ENCODE measurements at regions not wholly inside any gene's neighbourhood (a gene's known extent, or its start where the extent isn't known, plus 50 kb on each side); places are given as distances from the start of the nearest gene placed in this dataset.

DNA sequence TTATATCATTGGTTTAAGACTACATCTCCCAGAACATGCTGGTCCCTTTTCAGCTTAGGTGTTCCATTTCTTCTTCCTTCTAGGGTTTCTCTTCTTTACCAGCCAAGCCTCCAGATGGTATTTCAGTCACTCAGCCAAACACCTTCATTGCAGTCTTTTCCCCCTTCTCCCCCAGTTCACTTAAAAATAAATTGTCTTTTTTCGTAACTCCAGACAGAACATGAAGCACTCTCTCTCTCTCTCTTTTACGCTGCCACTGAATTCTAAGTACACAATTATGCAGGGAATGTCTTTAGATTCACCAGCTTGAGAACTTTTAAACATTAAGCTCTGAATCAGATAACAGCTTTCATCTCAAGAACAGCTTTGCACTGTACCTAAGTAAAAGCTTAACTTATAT is 419.7 kb upstream of the BRINP1 start:
- TF ChIP-seq KDM1A (IDR thresholded peaks at IDR 0.05; ENCODE audit: low read depth) (no peak), RAD21 (conservative IDR thresholded peaks at IDR 0.05 in 1 of 2, IDR thresholded peaks at IDR 0.05 in 1 of 2) (no peak), EHMT2 (IDR thresholded peaks at IDR 0.05; ENCODE audit: low read depth) (no peak), POLR2A (IDR thresholded peaks at IDR 0.05; ENCODE audit: low read length) (no peak), BHLHE40 (IDR thresholded peaks at IDR 0.05; ENCODE audit: low read depth, low read length) (no peak), CBX8 (IDR thresholded peaks at IDR 0.05) (no peak)
- TF ChIP-seq, protein P1, sequence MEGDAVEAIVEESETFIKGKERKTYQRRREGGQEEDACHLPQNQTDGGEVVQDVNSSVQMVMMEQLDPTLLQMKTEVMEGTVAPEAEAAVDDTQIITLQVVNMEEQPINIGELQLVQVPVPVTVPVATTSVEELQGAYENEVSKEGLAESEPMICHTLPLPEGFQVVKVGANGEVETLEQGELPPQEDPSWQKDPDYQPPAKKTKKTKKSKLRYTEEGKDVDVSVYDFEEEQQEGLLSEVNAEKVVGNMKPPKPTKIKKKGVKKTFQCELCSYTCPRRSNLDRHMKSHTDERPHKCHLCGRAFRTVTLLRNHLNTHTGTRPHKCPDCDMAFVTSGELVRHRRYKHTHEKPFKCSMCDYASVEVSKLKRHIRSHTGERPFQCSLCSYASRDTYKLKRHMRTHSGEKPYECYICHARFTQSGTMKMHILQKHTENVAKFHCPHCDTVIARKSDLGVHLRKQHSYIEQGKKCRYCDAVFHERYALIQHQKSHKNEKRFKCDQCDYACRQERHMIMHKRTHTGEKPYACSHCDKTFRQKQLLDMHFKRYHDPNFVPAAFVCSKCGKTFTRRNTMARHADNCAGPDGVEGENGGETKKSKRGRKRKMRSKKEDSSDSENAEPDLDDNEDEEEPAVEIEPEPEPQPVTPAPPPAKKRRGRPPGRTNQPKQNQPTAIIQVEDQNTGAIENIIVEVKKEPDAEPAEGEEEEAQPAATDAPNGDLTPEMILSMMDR (IDR thresholded peaks at IDR 0.05): no peak
- TF ChIP-seq, protein P2, sequence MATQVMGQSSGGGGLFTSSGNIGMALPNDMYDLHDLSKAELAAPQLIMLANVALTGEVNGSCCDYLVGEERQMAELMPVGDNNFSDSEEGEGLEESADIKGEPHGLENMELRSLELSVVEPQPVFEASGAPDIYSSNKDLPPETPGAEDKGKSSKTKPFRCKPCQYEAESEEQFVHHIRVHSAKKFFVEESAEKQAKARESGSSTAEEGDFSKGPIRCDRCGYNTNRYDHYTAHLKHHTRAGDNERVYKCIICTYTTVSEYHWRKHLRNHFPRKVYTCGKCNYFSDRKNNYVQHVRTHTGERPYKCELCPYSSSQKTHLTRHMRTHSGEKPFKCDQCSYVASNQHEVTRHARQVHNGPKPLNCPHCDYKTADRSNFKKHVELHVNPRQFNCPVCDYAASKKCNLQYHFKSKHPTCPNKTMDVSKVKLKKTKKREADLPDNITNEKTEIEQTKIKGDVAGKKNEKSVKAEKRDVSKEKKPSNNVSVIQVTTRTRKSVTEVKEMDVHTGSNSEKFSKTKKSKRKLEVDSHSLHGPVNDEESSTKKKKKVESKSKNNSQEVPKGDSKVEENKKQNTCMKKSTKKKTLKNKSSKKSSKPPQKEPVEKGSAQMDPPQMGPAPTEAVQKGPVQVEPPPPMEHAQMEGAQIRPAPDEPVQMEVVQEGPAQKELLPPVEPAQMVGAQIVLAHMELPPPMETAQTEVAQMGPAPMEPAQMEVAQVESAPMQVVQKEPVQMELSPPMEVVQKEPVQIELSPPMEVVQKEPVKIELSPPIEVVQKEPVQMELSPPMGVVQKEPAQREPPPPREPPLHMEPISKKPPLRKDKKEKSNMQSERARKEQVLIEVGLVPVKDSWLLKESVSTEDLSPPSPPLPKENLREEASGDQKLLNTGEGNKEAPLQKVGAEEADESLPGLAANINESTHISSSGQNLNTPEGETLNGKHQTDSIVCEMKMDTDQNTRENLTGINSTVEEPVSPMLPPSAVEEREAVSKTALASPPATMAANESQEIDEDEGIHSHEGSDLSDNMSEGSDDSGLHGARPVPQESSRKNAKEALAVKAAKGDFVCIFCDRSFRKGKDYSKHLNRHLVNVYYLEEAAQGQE (IDR thresholded peaks at IDR 0.05): no peak
- TF ChIP-seq, protein P3, sequence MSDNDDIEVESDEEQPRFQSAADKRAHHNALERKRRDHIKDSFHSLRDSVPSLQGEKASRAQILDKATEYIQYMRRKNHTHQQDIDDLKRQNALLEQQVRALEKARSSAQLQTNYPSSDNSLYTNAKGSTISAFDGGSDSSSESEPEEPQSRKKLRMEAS (IDR thresholded peaks at IDR 0.05): no peak

All from A549 (cell line).